ENCODE measurements at regions not wholly inside any gene's neighbourhood (a gene's known extent, or its start where the extent isn't known, plus 50 kb on each side); places are given as distances from the start of the nearest gene placed in this dataset.
"Not testable (repeated sequence)": the region's sequence is repeated elsewhere in the genome, so short reads cannot be mapped to it uniquely, and the experiment has no call there.

GRCh38 chrY:3055496-3055895 lies 120.3 kb downstream of the ZFY start:
- H2BK20ac ChIP-seq (ENCODE audit: low read length); DNase-seq (ENCODE audit: low read depth in 1 of 2, low spot score in 2 of 2); H3K36me3 ChIP-seq (ENCODE audit: control insufficient read depth in 2 of 4, insufficient read depth in 4 of 4, low read length in 3 of 4); H3K4me1 ChIP-seq (replicated peaks in 1 of 4; ENCODE audit: control insufficient read depth in 3 of 4, insufficient read depth in 4 of 4, low read length in 3 of 4); H3K4me2 ChIP-seq (ENCODE audit: insufficient read depth in 1 of 2, low read depth in 2 of 2, low read length in 2 of 2); H2BK120ac ChIP-seq (replicated peaks; ENCODE audit: low read depth, low read length); H2BK5ac ChIP-seq (ENCODE audit: low read depth, low read length); H4K8ac ChIP-seq (ENCODE audit: extremely low read depth, insufficient read depth, low read length); H3K9ac ChIP-seq (replicated peaks in 1 of 4; ENCODE audit: extremely low read depth in 1 of 4, low read depth in 3 of 4, low read length in 3 of 4); H3K27me3 ChIP-seq (replicated peaks in 1 of 4; ENCODE audit: control insufficient read depth in 3 of 4, extremely low read depth in 1 of 4, insufficient read depth in 3 of 4, low read length in 3 of 4); H3K79me1 ChIP-seq (ENCODE audit: low read depth, low read length); H4K5ac ChIP-seq (ENCODE audit: insufficient read length, low read depth, low read length); H3K9me3 ChIP-seq (ENCODE audit: insufficient read depth in 2 of 2, low read depth in 1 of 2, low read length in 1 of 2); H4K91ac ChIP-seq (replicated peaks; ENCODE audit: insufficient read length, low read length); FAIRE-seq; H3K56ac ChIP-seq (replicated peaks; ENCODE audit: insufficient read length, low read depth, low read length); CTCF ChIA-PET (ENCODE audit: partially characterized antibody); H2AK5ac ChIP-seq (ENCODE audit: low read depth, low read length); H3K18ac ChIP-seq (ENCODE audit: extremely low read depth, low read length); H3K4me3 ChIP-seq (ENCODE audit: extremely low read depth in 1 of 4, insufficient read depth in 2 of 4, low read depth in 3 of 4, low read length in 4 of 4); H3K79me2 ChIP-seq (ENCODE audit: control insufficient read depth in 1 of 2, insufficient read depth in 2 of 2, low read length in 2 of 2); H2BK15ac ChIP-seq (ENCODE audit: low read length); H3K27ac ChIP-seq (ENCODE audit: low read depth, low read length); H3K23me2 ChIP-seq (ENCODE audit: low read depth, low read length); H3K14ac ChIP-seq (ENCODE audit: insufficient read length); H2AFZ ChIP-seq (ENCODE audit: low read length); H3K4ac ChIP-seq (replicated peaks; ENCODE audit: insufficient read length, low read depth, low read length); H2BK12ac ChIP-seq (ENCODE audit: low read depth, low read length); POLR2A ChIA-PET (ENCODE audit: partially characterized antibody); H3K23ac ChIP-seq (ENCODE audit: insufficient read length); H4K20me1 ChIP-seq (replicated peaks in 1 of 2; ENCODE audit: control insufficient read depth in 1 of 2, insufficient read depth in 2 of 2, low read length in 2 of 2): not testable (repeated sequence)
- no CpG with 5 or more reads among the region's 1 CpG for WGBS, 2 experiments (ENCODE audit: extremely low coverage in 1 of 2, insufficient coverage in 1 of 2, insufficient read length in 1 of 2, insufficient replicate concordance in 2 of 2, low coverage in 1 of 2, low lambda C conversion rate in 2 of 2, missing lambda C conversion rate in 1 of 2)

GRCh38 chrY:3058342-3058741 lies 123.2 kb downstream of the ZFY start:
- H4K5ac ChIP-seq (ENCODE audit: insufficient read length, low read depth, low read length); H2BK20ac ChIP-seq (ENCODE audit: low read length); H3K4me3 ChIP-seq (ENCODE audit: extremely low read depth in 1 of 4, insufficient read depth in 2 of 4, low read depth in 3 of 4, low read length in 4 of 4); CTCF ChIA-PET (ENCODE audit: partially characterized antibody); H3K4me2 ChIP-seq (ENCODE audit: insufficient read depth in 1 of 2, low read depth in 2 of 2, low read length in 2 of 2); H3K4me1 ChIP-seq (replicated peaks in 1 of 4; ENCODE audit: control insufficient read depth in 3 of 4, insufficient read depth in 4 of 4, low read length in 3 of 4); H2AK5ac ChIP-seq (ENCODE audit: low read depth, low read length); H2BK5ac ChIP-seq (ENCODE audit: low read depth, low read length); H3K23ac ChIP-seq (ENCODE audit: insufficient read length); H3K27me3 ChIP-seq (replicated peaks in 1 of 4; ENCODE audit: control insufficient read depth in 3 of 4, extremely low read depth in 1 of 4, insufficient read depth in 3 of 4, low read length in 3 of 4); H3K79me2 ChIP-seq (ENCODE audit: control insufficient read depth in 1 of 2, insufficient read depth in 2 of 2, low read length in 2 of 2); H3K36me3 ChIP-seq (ENCODE audit: control insufficient read depth in 2 of 4, insufficient read depth in 4 of 4, low read length in 3 of 4); H3K79me1 ChIP-seq (ENCODE audit: low read depth, low read length); H2AFZ ChIP-seq (ENCODE audit: low read length); H3K9ac ChIP-seq (replicated peaks in 1 of 4; ENCODE audit: extremely low read depth in 1 of 4, low read depth in 3 of 4, low read length in 3 of 4); H2BK15ac ChIP-seq (ENCODE audit: low read length); H4K20me1 ChIP-seq (replicated peaks in 1 of 2; ENCODE audit: control insufficient read depth in 1 of 2, insufficient read depth in 2 of 2, low read length in 2 of 2); H3K56ac ChIP-seq (replicated peaks; ENCODE audit: insufficient read length, low read depth, low read length); H3K9me3 ChIP-seq (ENCODE audit: insufficient read depth in 2 of 2, low read depth in 1 of 2, low read length in 1 of 2); H3K27ac ChIP-seq (ENCODE audit: low read depth, low read length); POLR2A ChIA-PET (ENCODE audit: partially characterized antibody); H3K18ac ChIP-seq (ENCODE audit: extremely low read depth, low read length); H2BK120ac ChIP-seq (replicated peaks; ENCODE audit: low read depth, low read length); H4K8ac ChIP-seq (ENCODE audit: extremely low read depth, insufficient read depth, low read length); DNase-seq (ENCODE audit: low read depth in 1 of 2, low spot score in 2 of 2); H3K23me2 ChIP-seq (ENCODE audit: low read depth, low read length); H3K14ac ChIP-seq (ENCODE audit: insufficient read length); H2BK12ac ChIP-seq (ENCODE audit: low read depth, low read length); H4K91ac ChIP-seq (replicated peaks; ENCODE audit: insufficient read length, low read length); H3K4ac ChIP-seq (replicated peaks; ENCODE audit: insufficient read length, low read depth, low read length): not testable (repeated sequence)
- peak; percentile 48 for FAIRE-seq

All from H1 (cell line).